OCI-LY3 (cell line): ENCODE measurements at regions not wholly inside any gene's neighbourhood (a gene's known extent, or its start where the extent isn't known, plus 50 kb on each side); places are given as distances from the start of the nearest gene placed in this dataset.

Experiments
- CTCF ChIP-seq: fragments of 200-600, 300-600 bp; sonication (generic); IDR thresholded peaks from 2 replicates; pipeline ENCODE4 v1.5.1; 2014; ENCODE audit warnings: antibody characterized with exemption, low read length, low read depth
- EZH2phosphoT487 ChIP-seq: fragments of 200-600 bp; shearing (Covaris generic); IDR thresholded peaks from 2 replicates; pipeline ENCODE4 v1.6.1; 2018; ENCODE audit warnings: antibody characterized with exemption, mixed run types, low read depth

GRCh38 chr5:108560166-108560565 lies 178.3 kb upstream of the FBXL17 start:
- TF ChIP-seq CTCF (no peak), EZH2phosphoT487 (no peak)
